ENCODE measurements at regions not wholly inside any gene's neighbourhood (a gene's known extent, or its start where the extent isn't known, plus 50 kb on each side); places are given as distances from the start of the nearest gene placed in this dataset.

DNA sequence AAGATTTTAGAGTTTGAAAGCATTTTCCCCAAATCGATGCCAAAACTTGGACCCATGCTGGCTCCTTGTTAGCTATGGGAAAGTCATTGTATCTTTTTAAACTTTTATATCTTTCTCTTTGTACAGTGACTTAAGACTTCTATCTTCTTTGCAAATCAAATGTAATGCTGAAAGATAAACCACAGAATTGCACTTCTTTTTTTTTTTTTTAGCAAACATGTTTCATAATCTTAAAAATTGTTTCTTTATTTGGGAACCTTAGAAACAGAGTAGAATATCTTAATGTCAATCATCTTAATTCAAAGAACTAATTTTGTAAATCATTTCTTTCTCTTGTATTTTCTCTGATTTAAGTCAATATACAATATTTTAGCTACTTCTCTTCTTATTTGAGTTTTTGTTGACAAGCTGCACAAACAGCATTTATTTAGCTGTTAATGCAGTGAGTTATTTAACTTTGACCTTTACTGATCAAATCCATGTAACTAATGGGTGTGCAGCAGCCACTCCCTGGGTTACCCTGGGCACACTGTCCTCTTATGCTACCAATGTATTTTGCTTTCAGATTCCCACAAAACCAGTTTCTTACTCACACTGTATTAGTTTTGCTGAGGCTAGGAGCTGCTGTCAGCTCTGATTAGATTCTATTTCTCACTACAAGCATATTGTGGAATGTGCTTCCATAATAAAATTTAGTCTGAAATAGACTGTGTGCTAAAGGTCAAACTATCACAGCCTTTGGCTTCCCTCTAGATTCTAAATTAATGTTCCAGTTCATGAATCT is 279.6 kb downstream of the ADGB start:
- no peak overlapping the region for H3K27ac ChIP-seq (ENCODE audit: low read depth in 1 of 2, low read length in 1 of 2)

DNA sequence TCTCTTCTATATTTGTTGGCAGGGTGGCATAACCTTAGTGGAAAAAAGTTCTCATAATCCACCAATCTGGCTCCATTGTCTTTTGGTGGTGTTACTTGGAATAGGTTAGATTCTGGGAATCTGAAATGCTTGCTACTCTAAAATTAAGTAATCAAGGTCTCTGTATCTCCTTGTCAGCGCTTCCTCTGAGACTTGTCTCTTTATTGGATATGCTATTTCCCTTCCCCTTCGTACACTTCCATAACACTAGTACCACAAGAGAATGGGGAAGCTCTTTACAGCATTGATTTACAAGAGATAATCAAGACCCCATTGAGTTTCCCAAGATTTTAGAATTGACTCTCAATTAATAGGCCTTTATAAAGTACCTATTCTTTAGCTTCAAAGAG is 280.2 kb downstream of the ADGB start:
- Histone ChIP-seq H3K27ac (ENCODE audit: low read depth in 1 of 2, low read length in 1 of 2) (no peak overlapping the region), H3K36me3 (ENCODE audit: control insufficient read depth in 4 of 4, insufficient read depth in 4 of 4, low read length in 4 of 4) (no peaks in the 10 kb centered on the region), H3K4me1 (ENCODE audit: control insufficient read depth in 5 of 5, insufficient read depth in 5 of 5, low read length in 5 of 5) (no peaks in the 10 kb centered on the region), H3K9ac (ENCODE audit: insufficient read depth in 1 of 2, low read length in 2 of 2) (no peak overlapping the region), H3K4me3 (no peak overlapping the region), H3K27me3 (ENCODE audit: control insufficient read depth in 3 of 3, insufficient read depth in 3 of 3, low read length in 2 of 3) (no peaks in the 10 kb centered on the region), H3K9me3 (ENCODE audit: control insufficient read depth in 4 of 4, insufficient read depth in 3 of 4, low read length in 3 of 4) (no peaks in the 10 kb centered on the region)
- TF ChIP-seq, protein P1, sequence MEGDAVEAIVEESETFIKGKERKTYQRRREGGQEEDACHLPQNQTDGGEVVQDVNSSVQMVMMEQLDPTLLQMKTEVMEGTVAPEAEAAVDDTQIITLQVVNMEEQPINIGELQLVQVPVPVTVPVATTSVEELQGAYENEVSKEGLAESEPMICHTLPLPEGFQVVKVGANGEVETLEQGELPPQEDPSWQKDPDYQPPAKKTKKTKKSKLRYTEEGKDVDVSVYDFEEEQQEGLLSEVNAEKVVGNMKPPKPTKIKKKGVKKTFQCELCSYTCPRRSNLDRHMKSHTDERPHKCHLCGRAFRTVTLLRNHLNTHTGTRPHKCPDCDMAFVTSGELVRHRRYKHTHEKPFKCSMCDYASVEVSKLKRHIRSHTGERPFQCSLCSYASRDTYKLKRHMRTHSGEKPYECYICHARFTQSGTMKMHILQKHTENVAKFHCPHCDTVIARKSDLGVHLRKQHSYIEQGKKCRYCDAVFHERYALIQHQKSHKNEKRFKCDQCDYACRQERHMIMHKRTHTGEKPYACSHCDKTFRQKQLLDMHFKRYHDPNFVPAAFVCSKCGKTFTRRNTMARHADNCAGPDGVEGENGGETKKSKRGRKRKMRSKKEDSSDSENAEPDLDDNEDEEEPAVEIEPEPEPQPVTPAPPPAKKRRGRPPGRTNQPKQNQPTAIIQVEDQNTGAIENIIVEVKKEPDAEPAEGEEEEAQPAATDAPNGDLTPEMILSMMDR (IDR thresholded peaks at IDR 0.05; ENCODE audit: control extremely low read depth, extremely low read depth) = no peak
- WGBS, 2 donors = 36 to 74% methylated on average over 2 of the region's 2 CpGs
- no peak for ATAC-seq (ENCODE audit: insufficient read depth, low FRiP score)
- no peak for DNase-seq

More for the DNA sequence above, 279.6 kb downstream of the ADGB start:
- TF ChIP-seq, protein P1 (IDR thresholded peaks at IDR 0.05; ENCODE audit: control extremely low read depth, extremely low read depth) = no peak
- no peak overlapping the region for H3K4me3 ChIP-seq
- 76 to 83% methylated on average over 1 of the region's 1 CpG for WGBS, 2 donors
- no peaks in the 10 kb centered on the region for H3K36me3 ChIP-seq (ENCODE audit: control insufficient read depth in 4 of 4, insufficient read depth in 4 of 4, low read length in 4 of 4)
- H3K9ac ChIP-seq (ENCODE audit: insufficient read depth in 1 of 2, low read length in 2 of 2) = no peak overlapping the region
- H3K9me3 ChIP-seq (ENCODE audit: control insufficient read depth in 4 of 4, insufficient read depth in 3 of 4, low read length in 3 of 4) = no peaks in the 10 kb centered on the region
- H3K4me1 ChIP-seq (ENCODE audit: control insufficient read depth in 5 of 5, insufficient read depth in 5 of 5, low read length in 5 of 5) = no peaks in the 10 kb centered on the region
- no peaks in the 10 kb centered on the region for H3K27me3 ChIP-seq (ENCODE audit: control insufficient read depth in 3 of 3, insufficient read depth in 3 of 3, low read length in 2 of 3)
- DNase-seq (no peak), ATAC-seq (ENCODE audit: insufficient read depth, low FRiP score) (peak; percentile 38)

DNA sequence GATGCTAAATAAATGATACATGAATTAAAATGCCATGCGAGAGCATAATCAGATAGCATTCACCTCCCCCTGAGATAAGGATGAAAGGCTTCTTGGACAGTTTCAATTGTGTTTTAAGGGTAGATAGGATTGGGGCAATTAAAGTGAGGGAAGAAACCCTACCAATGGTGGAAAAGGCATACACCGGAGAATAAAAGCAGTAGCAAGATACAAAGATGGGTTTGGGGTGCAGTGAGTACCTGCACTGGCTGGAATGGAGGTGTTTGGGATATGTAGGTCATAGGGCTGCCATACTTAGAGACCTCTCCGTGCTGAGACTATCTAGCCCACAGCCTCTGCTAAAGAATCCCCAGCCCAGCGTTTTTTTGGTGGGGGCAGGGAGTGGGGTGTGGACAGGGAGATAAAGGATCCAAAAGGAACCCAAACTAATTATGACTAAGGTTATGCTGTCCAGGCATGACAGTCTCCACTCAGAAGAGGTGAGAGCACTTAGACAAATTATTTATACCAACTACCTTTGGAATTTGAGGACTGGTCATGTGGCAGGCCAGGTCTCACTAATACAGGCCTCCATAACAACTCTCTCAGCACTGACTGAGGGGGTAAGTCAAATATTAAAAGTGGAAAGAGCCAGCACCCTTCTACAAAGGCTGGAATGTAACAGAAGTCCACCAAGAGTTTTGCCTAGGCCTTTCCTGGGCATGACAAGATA is 280.8 kb downstream of the ADGB start:
- Histone ChIP-seq H3K4me1 (ENCODE audit: control insufficient read depth in 5 of 5, insufficient read depth in 5 of 5, low read length in 5 of 5) (no peaks in the 10 kb centered on the region), H3K9me3 (ENCODE audit: control insufficient read depth in 4 of 4, insufficient read depth in 3 of 4, low read length in 3 of 4) (no peaks in the 10 kb centered on the region), H3K36me3 (ENCODE audit: control insufficient read depth in 4 of 4, insufficient read depth in 4 of 4, low read length in 4 of 4) (no peaks in the 10 kb centered on the region), H3K4me3 (no peak overlapping the region), H3K27me3 (ENCODE audit: control insufficient read depth in 3 of 3, insufficient read depth in 3 of 3, low read length in 2 of 3) (no peaks in the 10 kb centered on the region), H3K27ac (ENCODE audit: low read depth in 1 of 2, low read length in 1 of 2) (no peak overlapping the region), H3K9ac (ENCODE audit: insufficient read depth in 1 of 2, low read length in 2 of 2) (no peak overlapping the region)
- DNase-seq (no peak), ATAC-seq (ENCODE audit: insufficient read depth, low FRiP score) (no peak)
- 68 to 79% methylated on average over 4 of the region's 4 CpGs for WGBS, 2 donors
- TF ChIP-seq, protein P1 (IDR thresholded peaks at IDR 0.05; ENCODE audit: control extremely low read depth, extremely low read depth) = no peak

All from lung (tissue), 11 donors.